ENCODE measurements at regions not wholly inside any gene's neighbourhood (a gene's known extent, or its start where the extent isn't known, plus 50 kb on each side); places are given as distances from the start of the nearest gene placed in this dataset.

- no peak for TF ChIP-seq IRF3 (IDR thresholded peaks at IDR 0.05; ENCODE audit: low read depth, low read length)
- TF ChIP-seq POLR2AphosphoS5 (IDR thresholded peaks at IDR 0.05; ENCODE audit: low read depth, low read length): no peak
- no peak for TF ChIP-seq RAD21 (IDR thresholded peaks at IDR 0.05; ENCODE audit: low read length)
- TF ChIP-seq USF2 (IDR thresholded peaks at IDR 0.05; ENCODE audit: borderline replicate concordance, low read depth, low read length): no peak
- no peak for TF ChIP-seq FOXM1 (IDR thresholded peaks at IDR 0.05; ENCODE audit: low read depth)
- no peak for TF ChIP-seq EZH2phosphoT487 (IDR thresholded peaks at IDR 0.05; ENCODE audit: borderline replicate concordance, low read depth)
- no peak for TF ChIP-seq FOXJ3 (CRISPR knock-in tag; IDR thresholded peaks at IDR 0.05)
- no peak for TF ChIP-seq TAF1 (IDR thresholded peaks at IDR 0.05; ENCODE audit: borderline replicate concordance, low read depth, low read length)
- no peak for TF ChIP-seq RFX5 (IDR thresholded peaks at IDR 0.05; ENCODE audit: low read length)
- no peak for TF ChIP-seq CHD2 (IDR thresholded peaks at IDR 0.05; ENCODE audit: low read length, partially characterized antibody)
- no peak for TF ChIP-seq FOSL2 (IDR thresholded peaks at IDR 0.05; ENCODE audit: borderline replicate concordance, low read depth)
- no peak for TF ChIP-seq MEF2A (IDR thresholded peaks at IDR 0.05; ENCODE audit: borderline replicate concordance, low read depth)
- no peak for TF ChIP-seq USF1 (IDR thresholded peaks at IDR 0.05; ENCODE audit: borderline replicate concordance, low read depth)
- TF ChIP-seq RCOR1 (IDR thresholded peaks at IDR 0.05; ENCODE audit: low read length): no peak
- Histone ChIP-seq H3K27me3 (ENCODE audit: insufficient read depth) (no peaks in the 10 kb centered on the region), H3K4me1 (ENCODE audit: control insufficient read depth in 1 of 2, insufficient read depth in 2 of 2, low read depth in 1 of 2, low read length in 1 of 2) (peaks cover 11 to 13% of the 10 kb centered on the region in 2 experiments), H3K79me2 (ENCODE audit: insufficient read depth) (no peaks in the 10 kb centered on the region; the same call in 1 of the 2 replicates), H3F3A (replicated peaks; ENCODE audit: insufficient read depth) (peaks cover 2% of the 10 kb centered on the region), H3K9me2 (no peaks in the 10 kb centered on the region), H3K4me2 (no peak overlapping the region), H3K9me3 (no peaks in the 10 kb centered on the region), H3K36me3 (replicated peaks in 1 of 2; ENCODE audit: control insufficient read depth in 1 of 2, insufficient read depth in 2 of 2, low read length in 1 of 2) (no peaks in the 10 kb centered on the region), H4K20me1 (ENCODE audit: insufficient read depth) (peaks cover 6% of the 10 kb centered on the region; the same call in 1 of the 2 replicates), H3K27ac (ENCODE audit: low read depth in 2 of 2, low read length in 1 of 2) (no peak overlapping the region), H2AFZ (ENCODE audit: low read depth) (no peak overlapping the region), H3K9ac (no peak overlapping the region), H3K4me3 (ENCODE audit: low read depth in 2 of 2, low read length in 1 of 2) (no peak overlapping the region)
- ChIA-PET POLR2A (no interaction called here), CTCF (interaction anchor here (1.1 kb wide), 1 partner anchor 51 kb away, joined by 3 read pairs; no protein-coding TSS in a partner anchor)
- 98% methylated on average over 8 of the region's 8 CpGs for WGBS (ENCODE audit: low lambda C conversion rate)
- no peak for DNase-seq
These were observed 170.7 kb upstream of the TOPAZ1 start for GRCh38 chr3:44070841-44071546.
